T-helper 2 cell (primary cell): ENCODE measurements at regions not wholly inside any gene's neighbourhood (a gene's known extent, or its start where the extent isn't known, plus 50 kb on each side); places are given as distances from the start of the nearest gene placed in this dataset.

ENCODE experiments used
- DNase-seq, 5 experiments: peaks; one replicate each; pipeline versions ENCODE4 v3.0.0 to v3.0.0-alpha.2; 2012 to 2022

DNA sequence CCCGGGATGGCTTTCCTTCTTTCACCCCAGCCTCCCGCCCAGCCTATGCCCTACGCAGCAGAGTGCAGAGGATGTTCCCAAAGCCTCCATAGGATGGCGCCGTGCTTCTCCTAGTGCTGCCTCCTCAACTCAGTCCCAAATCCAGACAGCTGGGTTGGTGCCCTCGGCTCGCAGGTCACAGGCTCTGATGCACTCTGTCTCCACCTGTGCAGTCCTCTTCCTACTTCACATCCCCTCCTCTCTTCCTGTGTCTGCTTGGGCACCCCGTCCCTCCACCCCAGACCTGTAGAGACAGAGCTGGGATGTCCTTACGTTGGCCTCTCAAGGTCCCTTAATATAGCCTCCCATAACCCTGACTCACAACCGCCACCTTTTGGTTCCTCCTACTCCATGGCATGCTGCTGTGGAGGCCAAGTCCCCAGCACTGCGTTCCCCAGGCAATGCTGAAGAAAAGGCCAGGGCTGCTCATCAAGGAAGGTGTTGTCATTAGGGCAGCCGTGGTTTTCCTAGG lies 314.4 kb downstream of the GADD45G start:
- DNase-seq: peak in 2 of 5 experiments; percentile 9 to 72

DNA sequence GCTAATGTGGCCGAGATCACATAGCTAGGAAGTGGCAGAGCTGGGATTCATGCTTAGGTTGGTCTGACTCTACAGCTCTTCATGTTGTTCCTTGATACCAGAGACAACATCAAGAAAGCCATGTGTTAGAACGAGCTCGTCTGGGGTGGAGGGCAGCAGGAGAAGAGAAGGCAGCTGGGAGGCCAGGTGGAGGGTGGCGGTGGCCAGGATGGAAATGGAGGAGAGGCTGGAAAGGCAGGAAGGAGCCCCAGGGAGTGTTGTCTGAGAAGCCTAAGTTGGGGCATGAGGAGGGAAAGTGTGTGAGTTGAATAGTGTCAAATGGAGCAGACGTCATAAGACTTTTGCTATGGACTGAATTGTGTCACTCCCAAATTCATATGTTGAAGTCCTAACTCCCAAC lies 315.3 kb downstream of the GADD45G start:
- no peak for DNase-seq

DNA sequence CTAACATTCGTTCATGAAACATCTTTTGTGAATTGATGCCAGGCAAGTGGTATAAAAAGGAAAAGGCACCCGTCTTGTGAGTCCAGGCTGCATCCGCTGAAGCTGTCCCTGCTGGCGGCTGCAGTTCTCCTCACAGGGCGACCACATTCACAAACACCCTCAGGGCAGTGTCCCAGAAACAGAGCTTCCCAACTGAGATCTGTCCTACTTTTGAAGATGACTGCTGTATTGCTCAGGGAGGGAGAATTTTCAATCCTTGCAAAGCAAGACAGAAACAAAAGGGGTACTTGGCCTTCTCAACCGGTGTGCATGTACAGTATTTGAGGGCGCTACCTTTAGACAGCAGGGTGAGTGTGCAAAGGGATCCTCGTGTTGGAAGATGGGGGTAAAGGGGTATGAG lies 316.1 kb downstream of the GADD45G start:
- no peak for DNase-seq

DNA sequence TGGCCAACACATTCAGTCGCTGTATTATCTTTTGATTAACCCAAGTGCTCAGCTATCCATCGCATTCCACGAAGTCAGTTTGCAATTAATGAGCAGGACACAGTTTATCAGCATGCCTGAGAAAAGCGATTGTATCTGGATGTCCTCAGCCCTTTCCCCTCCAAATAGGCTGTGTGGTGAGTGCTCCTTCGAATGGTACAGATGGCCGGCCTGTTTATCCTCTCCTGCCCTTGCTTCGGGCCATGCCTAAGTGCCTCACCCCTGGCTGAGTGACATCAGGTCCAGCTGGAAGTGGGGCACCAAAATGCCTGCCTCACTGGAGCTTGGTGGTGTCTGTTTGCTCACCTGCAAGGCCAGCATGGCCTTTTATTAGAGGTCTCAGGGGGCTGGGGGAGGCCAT lies 317.3 kb downstream of the GADD45G start:
- DNase-seq: no peak

DNA sequence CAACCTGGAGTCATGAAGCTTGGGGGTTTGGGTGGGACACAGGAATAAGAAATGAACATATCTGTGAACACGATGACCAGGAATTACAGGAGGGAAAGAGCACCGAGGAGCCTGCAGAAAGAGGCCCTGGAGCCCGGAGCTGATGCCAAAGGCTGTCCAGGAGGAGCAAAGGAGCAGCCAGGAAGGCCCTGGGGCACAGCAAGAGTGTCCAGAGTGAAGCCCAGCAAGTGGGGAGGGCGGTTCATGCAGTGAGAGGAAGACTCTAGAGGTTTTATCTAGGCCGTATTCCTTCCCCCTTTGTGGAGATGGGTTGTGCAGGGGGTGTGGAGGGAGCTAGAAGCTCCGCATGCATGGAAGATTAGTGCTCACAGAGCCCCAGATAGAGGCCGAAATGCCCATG lies 318.4 kb downstream of the GADD45G start:
- no peak for DNase-seq

DNA sequence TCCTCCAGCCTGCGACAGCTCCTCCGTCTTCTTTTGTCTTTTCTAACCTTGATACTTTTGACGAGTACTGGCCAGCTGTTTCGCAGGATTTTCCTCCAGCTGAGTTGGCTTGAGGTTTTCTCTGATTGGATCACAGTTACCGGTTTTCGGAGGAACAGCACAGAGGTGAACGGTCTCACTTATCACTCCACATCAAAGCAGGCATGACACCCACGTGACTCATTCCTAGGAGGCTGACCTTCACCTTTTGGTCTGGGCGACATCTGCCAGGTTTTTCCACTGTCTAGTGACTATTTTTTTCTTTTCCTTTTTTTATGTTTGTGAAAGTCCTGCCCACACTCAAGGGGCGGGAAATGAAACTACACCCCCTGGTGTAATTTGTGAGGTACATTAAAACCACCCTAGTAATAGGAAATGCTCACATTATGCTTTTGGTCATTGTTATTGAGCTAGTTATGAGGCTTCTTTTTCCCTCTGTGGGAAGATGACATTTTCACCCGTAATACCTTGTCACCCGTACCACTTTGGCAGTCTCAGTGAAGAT lies 319.2 kb downstream of the GADD45G start:
- peak in 2 of 5 experiments; percentile 40 to 44 for DNase-seq

DNA sequence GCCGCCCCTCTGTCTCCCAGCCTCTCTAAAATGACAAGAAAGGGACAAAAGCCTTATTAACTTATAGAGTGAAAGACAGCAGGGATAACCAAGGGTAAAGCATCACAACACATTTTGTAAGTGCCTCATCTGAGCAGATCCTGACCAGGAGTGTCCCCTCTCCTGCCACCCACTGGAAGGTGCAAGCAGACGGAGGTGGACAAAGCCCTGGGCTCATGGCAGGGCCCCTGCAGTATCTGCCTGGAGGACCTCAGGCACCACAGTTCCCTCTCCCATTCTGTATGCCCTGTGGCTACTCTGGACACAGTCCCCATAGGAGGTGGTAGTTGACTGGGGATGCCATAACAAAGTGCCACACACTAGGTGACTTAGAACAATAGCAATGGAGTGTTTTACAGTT lies 319.8 kb downstream of the GADD45G start:
- no peak for DNase-seq

DNA sequence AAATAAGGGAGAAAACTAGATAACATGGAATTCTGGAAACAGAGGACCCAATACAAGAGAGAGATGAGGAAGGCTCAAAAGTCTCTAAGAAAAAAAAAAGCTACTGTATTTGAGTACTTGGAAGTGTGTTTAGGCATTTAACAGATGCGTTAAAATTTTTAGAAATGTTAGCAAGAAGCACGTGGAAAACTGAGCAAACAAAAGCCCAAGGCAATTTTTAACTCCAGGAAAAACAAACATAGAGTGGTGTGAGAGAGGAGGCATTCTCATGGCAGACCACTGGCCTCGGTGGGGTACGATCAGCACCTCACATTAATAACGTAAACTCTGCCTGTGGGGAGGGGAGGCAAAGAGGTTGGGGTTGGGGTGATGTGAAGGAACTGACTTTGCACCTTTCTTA lies 321.4 kb downstream of the GADD45G start:
- no peak for DNase-seq

DNA sequence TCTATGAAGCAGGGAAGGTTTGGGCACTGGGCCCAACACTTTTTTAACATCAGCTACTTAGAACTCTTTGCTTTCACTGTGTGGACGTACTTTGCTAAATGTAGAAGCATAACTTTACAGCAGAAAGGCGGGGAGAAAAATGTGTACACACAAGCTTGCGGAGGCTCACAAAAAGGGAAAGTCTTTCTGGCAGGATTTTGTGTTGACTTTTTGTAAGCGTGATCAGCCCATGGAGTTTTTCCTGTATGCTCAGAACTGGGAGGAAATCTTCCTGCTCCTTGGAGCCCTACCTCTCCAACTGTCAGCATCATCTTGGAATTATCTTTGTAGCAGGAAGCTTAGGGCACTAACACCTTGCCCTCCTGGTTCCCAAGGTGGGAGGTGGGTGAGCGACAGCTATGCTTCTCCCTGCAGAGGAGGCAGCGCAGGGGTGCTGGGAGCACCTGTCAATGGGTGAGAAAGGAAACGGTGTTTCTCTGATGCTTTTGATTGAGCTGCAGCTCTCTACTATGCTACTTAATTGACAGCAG lies 321.9 kb downstream of the GADD45G start:
- DNase-seq: no peak

DNA sequence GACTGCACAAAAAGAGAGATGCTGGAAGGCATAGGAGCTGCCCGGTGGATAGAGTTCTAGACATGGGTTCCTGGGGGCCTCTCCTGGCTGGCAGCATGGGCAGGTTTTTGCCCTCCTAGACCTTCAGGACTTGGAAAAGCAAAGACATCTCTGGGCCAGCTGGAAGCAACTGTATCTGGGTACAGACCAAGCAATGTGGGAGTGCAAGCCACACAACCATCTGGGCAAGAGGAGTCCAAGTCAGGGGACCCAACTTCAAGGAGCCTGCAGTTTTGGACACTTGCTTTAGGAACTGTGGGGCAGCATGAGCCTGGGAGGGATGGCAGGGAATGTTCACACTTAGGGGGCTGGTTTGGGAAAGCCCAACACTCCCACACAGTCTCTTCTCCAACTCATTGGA lies 323.3 kb downstream of the GADD45G start:
- DNase-seq: no peak

DNA sequence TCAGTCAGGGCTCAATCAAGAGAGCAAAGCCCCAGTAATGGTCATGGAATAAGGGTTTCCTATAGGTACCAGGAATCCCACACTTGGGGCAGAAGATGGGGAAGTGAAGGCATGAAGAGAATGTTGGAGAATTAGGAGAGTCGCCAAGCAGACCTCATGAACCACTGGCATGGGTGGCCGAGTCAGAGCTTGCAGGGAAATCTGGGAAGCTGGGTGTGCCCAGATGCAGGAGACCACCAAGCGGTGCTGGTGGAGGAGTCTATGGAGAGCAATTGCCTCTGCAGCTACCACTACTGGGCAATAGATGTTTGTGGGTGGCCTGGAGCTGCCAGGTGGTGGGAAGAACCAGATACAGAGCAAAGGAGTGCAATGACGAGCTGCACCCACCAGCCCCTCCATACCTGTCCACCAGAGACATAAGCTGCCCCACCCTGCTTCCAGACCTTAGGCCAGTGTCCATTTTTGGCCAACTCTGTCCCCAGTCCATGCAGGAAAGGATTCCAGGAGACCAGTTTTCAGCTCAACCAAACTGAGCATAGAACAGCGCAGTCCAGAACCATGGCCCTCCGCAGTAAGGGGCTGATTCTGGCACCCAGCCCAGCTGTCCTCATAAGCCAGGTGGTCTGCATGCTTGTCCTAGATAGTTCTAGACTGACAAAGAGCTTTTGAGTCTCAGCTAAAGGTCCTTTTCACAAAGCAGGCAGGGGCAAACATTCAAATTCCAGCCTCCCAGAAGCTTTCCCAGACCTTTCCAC lies 323.9 kb downstream of the GADD45G start:
- DNase-seq: no peak

DNA sequence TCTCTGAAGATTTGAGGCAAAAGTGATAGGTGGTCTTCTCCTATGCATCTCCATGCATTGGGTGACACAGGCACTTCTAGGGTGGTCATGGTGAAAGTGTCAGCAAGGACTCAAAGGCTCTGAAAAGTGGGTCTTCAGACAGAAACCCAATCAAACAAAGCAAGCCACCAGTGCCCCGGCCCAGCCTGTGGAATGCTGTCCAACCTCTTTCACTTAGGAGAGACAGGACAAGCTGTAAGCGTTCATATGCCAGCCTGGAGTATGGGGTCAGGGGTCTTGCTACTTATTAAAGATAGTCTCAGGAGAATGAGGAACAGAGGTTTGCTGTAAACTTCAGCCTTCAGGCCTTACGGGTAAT lies 324.5 kb downstream of the GADD45G start:
- DNase-seq: no peak

DNA sequence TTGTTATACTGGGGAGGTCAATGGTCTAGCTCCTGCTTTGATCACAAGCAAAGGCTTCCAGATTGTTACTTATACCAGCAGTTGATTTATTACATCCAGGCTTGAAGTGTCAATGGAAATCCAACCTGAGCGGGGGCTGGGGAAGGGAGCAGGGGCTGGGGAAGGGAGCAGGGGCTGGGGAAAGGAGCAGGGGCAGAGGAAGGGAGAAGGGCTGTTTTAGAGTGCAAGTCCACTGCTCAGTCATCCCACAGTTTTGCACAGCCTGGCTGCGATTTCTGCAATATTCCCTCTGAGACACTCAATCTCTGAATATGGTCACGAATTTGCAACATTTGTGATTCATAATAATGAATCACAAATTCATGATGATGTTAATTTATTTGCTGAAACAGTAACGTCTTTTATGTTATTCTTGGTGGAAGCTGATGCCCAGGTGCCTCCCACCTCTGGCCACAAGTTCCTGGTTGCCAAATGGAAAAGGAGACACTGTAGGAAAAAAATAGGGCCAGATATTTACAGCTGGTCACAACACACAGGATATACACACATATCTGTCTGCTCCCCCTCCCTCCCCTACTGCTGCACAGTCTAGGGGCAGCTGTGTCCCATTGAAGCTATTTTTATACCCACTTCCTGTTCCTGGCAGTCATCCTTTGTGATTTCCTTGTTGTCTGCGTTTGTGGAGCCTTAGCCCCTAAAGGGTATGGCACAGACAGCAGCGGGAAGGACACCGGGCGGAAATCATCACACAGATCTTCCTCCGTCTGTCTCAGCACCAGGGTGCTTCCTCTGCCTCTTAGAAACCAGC lies 325.1 kb downstream of the GADD45G start:
- DNase-seq: no peak

DNA sequence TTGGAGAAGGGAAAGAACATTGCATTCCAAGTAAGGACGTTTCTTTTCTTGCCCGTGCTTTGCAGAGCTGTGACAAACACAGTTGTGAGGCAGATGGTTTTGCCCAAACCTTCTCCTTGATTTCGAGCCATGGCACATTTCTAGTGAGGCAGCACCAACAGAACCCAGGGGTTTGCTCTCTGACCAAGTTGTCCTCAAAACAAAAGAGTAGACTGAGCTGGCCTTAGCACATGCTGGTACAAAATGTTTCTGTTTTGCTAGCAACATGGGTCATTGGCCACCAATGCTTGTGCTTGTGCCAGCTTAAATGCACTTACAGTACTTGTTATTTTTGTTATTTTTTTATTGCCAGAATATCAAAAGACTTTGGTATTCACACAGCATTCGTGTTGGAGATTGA lies 328.8 kb downstream of the GADD45G start:
- DNase-seq: no peak

DNA sequence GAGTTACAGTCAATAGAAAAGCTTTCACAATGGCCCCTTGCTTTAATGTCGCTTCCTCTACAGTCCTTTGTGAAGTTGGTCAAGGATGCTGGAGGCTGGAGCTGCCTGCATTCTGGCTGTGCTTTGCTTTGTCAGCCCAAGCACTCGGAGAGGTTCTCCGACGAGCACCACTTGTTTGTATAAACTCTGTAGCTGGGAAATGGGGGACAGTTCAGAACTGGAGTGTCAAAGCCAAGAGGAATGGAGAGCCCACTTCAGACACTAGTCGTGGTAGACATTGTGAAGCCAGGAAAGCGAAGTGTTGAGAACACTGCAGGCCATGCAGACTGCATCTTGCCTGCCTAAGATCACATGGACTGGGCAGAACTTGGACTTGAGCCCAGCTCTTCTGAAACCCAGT lies 330.3 kb downstream of the GADD45G start:
- DNase-seq: no peak

DNA sequence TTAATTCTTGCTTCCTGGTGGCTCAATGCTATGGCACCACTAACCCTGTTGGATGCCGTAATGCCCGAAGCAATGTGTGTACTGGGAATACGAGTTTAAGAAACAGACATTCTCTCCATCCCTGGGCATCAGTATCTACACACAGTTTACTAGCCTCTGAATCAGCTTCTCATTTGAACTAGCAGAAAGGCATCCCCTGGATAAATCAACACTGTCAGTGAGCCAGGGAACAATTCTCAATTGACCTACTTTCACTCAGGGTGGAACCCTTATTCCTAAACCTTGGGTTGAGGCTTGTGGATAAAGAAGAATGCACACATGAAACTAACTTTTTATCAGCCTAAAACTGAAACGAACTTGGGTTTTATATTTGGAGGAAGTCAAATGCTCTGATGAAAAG lies 331.0 kb downstream of the GADD45G start:
- DNase-seq: no peak

DNA sequence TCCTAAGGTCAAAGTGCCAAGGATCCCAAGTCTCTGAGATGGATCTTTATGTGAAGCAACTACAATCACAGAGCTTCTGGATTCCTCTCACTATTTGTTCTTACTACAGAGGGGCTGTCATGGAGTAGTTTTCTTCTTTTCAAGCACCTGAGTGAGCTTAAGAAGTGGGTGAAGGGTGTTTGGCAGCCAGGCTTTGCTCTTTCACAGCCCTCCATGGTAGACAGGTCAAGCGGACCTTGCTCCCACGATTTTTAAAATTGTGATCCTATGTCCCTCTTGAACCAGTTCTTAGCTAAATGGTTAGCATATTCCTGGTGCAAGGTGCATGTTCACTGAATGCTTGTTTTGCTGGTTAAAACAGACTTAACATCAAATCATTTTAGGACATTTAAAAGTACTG lies 332.2 kb downstream of the GADD45G start:
- DNase-seq: no peak

DNA sequence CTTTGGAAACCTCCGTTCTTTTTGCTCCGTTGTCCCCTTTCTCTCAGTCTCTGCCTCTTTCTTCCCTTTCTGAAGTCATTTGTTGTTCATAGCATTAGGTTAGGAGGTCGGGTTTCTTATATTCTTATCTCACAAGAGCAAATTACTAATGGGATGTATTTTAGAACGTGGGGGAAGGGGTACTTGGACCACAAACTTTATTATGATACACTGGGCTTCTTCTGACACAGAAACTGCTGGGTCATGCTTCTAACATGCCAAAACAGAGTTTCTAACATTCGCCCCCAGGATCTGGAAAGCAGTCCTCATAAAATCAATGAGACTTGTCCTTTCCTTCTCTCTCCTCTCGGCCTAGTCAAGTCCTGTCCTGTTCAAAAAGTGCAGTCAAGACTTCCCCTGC lies 334.4 kb downstream of the GADD45G start:
- DNase-seq: no peak

DNA sequence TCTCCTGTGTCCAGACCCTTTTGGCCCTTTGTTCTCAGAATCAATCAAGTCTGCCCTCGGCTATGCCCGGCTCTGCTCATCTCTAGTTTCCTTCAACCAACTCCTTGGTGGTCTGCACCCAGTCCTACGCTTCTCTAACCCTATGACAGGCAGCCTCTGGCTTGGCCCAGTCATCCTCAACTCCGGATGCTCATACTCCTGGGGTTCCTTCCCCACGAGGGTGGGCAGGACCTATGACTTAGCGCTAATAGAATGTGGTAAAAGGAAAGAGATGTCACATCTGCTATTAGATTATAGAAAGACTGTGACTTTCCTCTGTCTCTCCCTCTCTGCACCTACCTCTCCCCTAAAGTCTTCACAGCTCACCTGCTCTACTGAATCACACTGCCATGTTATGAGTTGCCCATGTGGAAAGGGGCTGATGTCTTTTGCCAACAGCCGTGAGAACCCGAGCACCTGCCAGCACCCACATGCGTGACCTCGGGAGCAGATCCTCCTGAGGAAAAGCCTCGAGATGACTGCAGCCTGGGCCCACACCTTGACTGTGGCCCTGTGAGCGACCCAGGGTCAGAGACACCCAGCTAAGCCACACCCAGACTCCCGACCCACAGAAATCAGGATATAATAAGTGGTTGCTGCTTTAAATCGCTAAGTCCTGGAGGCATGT lies 334.9 kb downstream of the GADD45G start:
- DNase-seq: no peak

DNA sequence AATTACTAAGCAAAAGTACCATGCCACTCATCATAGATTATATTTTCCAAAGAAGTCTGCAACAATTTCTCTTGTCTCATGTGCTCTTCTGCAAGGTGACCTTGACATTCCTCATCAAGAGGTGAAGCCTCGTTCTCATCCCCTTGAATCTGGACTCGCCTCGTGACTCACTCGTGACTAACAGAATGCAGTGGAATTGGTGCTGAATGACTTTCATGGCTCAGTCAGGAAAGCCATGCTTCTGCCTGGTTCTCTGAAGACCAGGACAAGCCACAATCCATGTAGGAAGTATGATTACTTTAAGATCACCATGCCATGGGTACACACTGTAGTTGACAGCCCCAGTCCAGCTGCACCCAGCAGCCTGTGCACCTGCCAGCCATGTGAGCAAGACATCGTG lies 335.8 kb downstream of the GADD45G start:
- DNase-seq: no peak

DNA sequence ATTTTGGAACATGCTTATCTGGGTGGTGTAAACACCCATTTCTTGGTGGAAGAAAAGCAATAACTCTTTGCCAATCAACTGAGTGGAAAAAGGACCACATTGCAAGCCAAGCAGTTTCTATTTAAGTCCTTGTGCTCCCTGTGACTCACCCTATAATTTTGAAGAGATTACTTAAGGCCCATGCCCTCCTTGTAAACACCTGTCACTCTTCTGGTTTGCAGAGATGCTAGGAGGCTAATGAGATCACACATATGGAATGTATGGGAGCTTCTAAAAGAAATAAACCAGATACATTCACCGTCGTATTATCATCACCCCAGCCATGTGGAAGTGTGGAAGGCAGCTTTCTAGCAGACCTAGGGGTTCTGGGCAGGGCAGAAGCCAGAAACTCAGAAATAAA lies 337.1 kb downstream of the GADD45G start:
- peak in 1 of 5 experiments; percentile 10 for DNase-seq

DNA sequence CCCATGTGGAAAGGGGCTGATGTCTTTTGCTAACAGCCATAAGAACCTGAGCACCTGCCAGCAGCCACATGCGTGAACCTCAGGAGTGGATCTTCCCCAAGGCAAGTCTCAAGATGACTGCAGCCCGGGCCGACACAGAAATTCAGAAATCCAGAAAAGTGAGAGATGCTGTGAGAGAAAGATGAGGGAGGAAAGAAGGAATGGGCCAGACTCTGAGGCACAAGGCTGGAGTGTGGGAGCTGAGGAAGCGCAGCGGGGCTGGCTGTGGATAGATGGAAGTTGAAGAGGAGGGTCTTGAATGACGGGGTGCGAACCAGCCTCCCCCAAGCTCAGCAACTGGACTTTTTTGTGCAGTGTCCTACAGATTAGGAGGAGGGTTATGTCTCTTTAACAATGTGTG lies 337.8 kb downstream of the GADD45G start:
- DNase-seq: no peak

DNA sequence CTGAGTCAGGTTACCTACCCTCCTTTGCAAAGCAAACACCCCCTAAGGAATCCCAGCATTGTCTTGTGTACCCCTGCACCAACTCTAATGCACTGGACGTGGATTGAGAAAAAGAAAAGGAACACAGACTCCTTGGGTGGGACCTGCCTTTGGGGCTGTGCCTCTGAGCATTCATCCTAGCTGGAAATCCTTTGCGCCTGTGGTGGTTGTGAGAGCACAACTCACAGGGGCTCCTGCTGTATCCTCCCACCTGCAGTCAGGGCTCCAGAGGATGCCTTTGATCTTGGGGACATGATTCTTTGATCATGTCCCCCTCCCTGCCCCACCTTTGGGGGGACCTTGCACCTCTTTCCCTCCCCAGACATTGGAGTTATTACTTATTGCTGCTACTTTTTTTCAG lies 338.5 kb downstream of the GADD45G start:
- no peak for DNase-seq
